CD4-positive, alpha-beta T cell treated with Interleukin-4 for 4 hours (primary cell): ENCODE measurements at regions not wholly inside any gene's neighbourhood (a gene's known extent, or its start where the extent isn't known, plus 50 kb on each side); places are given as distances from the start of the nearest gene placed in this dataset.

Experiments
- DNase-seq: peaks from one replicate; pipeline ENCODE4 v3.0.0-alpha.2; 2020

- DNase-seq: no peak
Measured at GRCh38 chr6:14681699-14682487, 564.0 kb upstream of the JARID2 start.

- DNase-seq: no peak
Measured at GRCh38 chr6:14682812-14683211, 563.1 kb upstream of the JARID2 start.

- no peak for DNase-seq
Measured at GRCh38 chr6:14689639-14690038, 556.2 kb upstream of the JARID2 start.

- DNase-seq: no peak
Measured at GRCh38 chr6:14690120-14691056, 555.5 kb upstream of the JARID2 start.

GRCh38 chr6:14692208-14692607 is 553.7 kb upstream of the JARID2 start:
- DNase-seq: no peak

GRCh38 chr6:14693301-14694192 is 552.3 kb upstream of the JARID2 start:
- DNase-seq: no peak

- no peak for DNase-seq
Measured at GRCh38 chr6:14694308-14694707, 551.6 kb upstream of the JARID2 start.

- DNase-seq: no peak
Measured at GRCh38 chr6:14695579-14695978, 550.3 kb upstream of the JARID2 start.

- no peak for DNase-seq
Measured at GRCh38 chr6:14696367-14696766, 549.5 kb upstream of the JARID2 start.

- no peak for DNase-seq
Measured at GRCh38 chr6:14697427-14697826, 548.4 kb upstream of the JARID2 start.

- DNase-seq: no peak
Measured at GRCh38 chr6:14699803-14700601, 545.9 kb upstream of the JARID2 start.

GRCh38 chr6:14701946-14702345 is 543.9 kb upstream of the JARID2 start:
- no peak for DNase-seq

- DNase-seq: no peak
Measured at GRCh38 chr6:14702678-14703077, 543.2 kb upstream of the JARID2 start.

- no peak for DNase-seq
Measured at GRCh38 chr6:14703586-14703985, 542.3 kb upstream of the JARID2 start.

- DNase-seq: no peak
Measured at GRCh38 chr6:14704383-14705271, 541.2 kb upstream of the JARID2 start.

GRCh38 chr6:14705841-14706377 is 540.0 kb upstream of the JARID2 start:
- DNase-seq: no peak

GRCh38 chr6:14706378-14706929 is 539.4 kb upstream of the JARID2 start:
- DNase-seq: no peak

- no peak for DNase-seq
Measured at GRCh38 chr6:14707276-14707675, 538.6 kb upstream of the JARID2 start.

- no peak for DNase-seq
Measured at GRCh38 chr6:14707971-14708465, 537.9 kb upstream of the JARID2 start.

- DNase-seq: no peak
Measured at GRCh38 chr6:14709066-14709670, 536.7 kb upstream of the JARID2 start.
